RWPE1 (cell line): ENCODE measurements at regions not wholly inside any gene's neighbourhood (a gene's known extent, or its start where the extent isn't known, plus 50 kb on each side); places are given as distances from the start of the nearest gene placed in this dataset.

Experiments used
- CTCF ChIA-PET: fragments of 350-600 bp; sonication (Branson Sonifier 250); formaldehyde crosslinking; extraction: SDS; loops from one replicate; lab custom pipeline; 2021; lab: Yijun Ruan, JAX
- POLR2A ChIA-PET: fragments of 400-600 bp; formaldehyde crosslinking; extraction: SDS; loops from one replicate; lab custom pipeline; 2020; ENCODE audit warnings: antibody characterized with exemption; ENCODE audit not compliant: low non-redundant PET; lab: Yijun Ruan, JAX
- DNase-seq: peaks from one replicate; pipeline ENCODE4 v3.0.0; 2012; ENCODE audit warnings: low spot score
- H3K27ac ChIP-seq: fragments of 450-650 bp; 2 replicates; pipeline ENCODE4 v1.5.1; 2017
- CTCF ChIP-seq: fragments of 450-650 bp; conservative IDR thresholded peaks from 2 replicates; pipeline ENCODE4 v1.5.1; 2017; ENCODE audit warnings: low read depth, mild to moderate bottlenecking

DNA sequence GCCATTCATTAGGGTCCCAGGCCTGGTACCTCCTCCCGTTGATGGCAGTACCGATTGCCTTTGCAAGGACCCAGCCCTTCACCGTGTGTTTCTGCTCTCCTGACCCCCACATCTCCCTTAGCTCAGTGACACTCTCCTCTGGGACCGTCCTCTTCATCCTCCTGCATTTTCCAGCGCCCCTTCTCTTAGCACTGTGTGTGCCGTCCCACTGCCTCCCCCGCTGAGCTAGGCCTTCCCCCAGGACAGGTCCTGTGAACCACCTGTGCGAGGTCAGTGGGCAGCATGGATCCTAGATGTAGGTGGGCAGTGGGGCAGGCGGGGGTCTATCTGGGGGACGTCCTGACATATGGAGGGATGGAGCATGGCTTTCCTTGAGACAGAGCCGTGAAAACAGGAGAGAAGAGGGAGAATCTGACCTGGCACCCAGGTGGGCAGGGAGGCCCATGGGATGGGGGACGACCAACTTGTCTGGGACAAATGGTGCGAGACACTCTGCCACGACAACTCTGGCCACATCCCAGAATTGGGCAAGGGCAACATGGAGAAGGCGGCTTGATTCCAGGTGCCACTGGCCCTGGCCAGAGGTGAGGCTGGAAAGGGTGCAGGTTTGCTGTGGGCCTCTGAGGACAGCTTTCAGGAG lies 87.7 kb upstream of the ALDH1L1 start:
- CTCF ChIA-PET = interaction anchor here (0.5 to 1.2 kb wide), 3 partner anchors 121 to 727 kb away, joined by 3 to 5 read pairs (median 3); no protein-coding TSS in a partner anchor
- POLR2A ChIA-PET = no interaction called here
- DNase-seq = no peak
- no peak for TF ChIP-seq CTCF
- peak overlapping the region; percentile 95 for H3K27ac ChIP-seq

DNA sequence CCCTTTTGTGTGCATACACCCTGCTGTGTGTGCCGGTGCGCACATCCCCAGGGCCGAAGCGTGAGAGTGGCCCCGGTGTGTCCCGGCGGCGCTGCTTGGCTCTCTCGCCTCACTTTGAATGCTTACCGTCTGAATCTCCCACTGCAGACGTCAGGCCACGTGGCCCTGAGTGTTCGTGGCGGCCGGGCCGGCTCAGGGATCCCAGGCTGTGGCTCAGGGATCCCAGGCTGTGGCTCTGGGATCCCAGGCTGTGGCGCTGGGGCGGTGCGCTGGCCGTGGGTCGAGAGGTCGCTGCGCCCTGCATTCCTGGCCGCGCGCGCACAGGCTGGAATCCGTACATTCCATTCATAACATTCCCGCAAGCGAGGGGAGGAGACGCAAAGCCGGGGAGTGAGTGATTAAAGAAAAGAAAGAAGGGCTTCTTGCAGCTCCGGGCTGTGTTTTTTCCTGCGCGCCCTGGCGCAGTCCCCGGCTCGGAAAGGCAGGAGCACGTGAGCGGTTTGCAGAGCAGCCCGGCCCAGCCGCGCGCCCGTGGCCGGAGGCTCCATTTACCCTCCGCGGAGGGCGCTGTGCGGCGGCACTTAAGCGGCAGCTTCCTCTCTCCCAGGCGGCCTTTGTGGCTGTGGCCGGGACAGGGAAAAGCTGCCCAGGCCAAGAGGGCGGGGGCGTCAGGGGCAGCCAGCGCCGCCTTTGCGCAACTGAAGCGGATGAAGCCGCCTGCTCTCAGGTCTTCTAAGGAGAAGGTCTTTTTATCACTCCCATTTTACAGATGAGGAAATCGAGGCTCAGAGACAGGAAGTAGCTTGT lies 87.0 kb upstream of the ALDH1L1 start:
- DNase-seq = peak; percentile 85
- POLR2A ChIA-PET = no interaction called here
- TF ChIP-seq CTCF = peak; percentile 16; the same call in 1 of the 2 replicates
- CTCF ChIA-PET = interaction anchor here (0.5 to 1.2 kb wide), 3 partner anchors 122 to 728 kb away, joined by 3 to 5 read pairs (median 3); no protein-coding TSS in a partner anchor
- H3K27ac ChIP-seq = peak overlapping the region; percentile 95

GRCh38 chr3:126266850-126267168 lies 86.4 kb upstream of the ALDH1L1 start:
- DNase-seq = no peak
- TF ChIP-seq CTCF = no peak
- CTCF ChIA-PET = no interaction called here
- H3K27ac ChIP-seq = peak overlapping the region; percentile 95
- POLR2A ChIA-PET = no interaction called here

DNA sequence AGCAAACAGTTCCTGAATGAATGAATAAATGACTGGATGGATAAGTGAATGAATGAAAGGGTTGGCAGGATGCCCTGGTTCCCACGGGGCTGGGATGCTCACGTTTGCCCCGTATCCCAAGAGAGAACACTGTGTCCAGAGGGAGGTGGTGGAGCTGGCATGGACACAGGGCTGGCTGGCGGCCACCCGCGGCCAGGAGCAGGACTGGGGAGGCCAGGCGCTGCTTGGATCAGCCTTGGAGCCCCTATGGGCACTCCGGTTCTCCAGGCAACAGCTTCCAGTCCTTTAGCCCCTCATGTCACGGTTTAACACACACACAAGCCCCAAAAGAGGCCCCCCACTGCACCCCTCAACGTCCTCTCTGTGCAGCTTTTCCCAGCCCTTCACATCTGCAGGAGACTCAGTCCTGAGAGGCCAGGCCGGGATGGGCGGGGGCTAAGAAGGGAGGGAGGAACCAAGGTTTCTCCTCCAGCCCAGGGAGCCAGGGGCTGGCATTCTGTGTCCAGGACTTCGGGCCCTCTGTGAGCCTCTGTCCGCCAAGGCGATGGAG lies 86.0 kb upstream of the ALDH1L1 start:
- POLR2A ChIA-PET = no interaction called here
- CTCF ChIA-PET = interaction anchor here (0.6 kb wide), 1 partner anchor 49 kb away, joined by 6 read pairs; no protein-coding TSS in a partner anchor

DNA sequence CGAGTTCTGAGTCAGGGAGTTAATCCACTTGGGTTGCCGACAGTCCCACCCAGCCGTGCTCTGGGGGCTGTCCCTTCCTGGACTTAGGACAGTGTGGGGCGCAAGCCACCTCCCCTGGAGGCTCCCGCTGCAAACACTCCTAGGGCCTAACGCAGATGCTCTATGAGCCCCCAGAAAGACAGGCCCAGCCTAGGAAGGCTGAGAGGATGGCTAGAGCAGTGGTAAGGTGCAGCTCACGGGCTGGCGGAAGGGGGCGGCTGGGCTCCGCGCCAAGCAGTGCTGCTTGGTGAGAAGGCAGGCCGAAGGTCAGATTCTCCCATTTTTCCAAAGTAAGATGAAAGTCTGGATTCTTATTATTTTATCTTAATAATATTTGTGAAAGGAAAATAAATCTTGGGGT lies 84.6 kb upstream of the ALDH1L1 start:
- ChIA-PET CTCF (no interaction called here), POLR2A (no interaction called here)
- H3K27ac ChIP-seq = peak overlapping the region; percentile 95
- DNase-seq = no peak
- no peak for TF ChIP-seq CTCF

More for the DNA sequence above, 86.0 kb upstream of the ALDH1L1 start:
- TF ChIP-seq CTCF = no peak
- peak overlapping the region; percentile 95 for H3K27ac ChIP-seq
- DNase-seq = no peak

GRCh38 chr3:126264381-126264780 lies 84.0 kb upstream of the ALDH1L1 start:
- no peak for DNase-seq
- no peak for TF ChIP-seq CTCF
- H3K27ac ChIP-seq = peak overlapping the region; percentile 95
- CTCF ChIA-PET = interaction anchor here (0.7 kb wide), 1 partner anchor 85 kb away, joined by 3 read pairs; no protein-coding TSS in a partner anchor
- POLR2A ChIA-PET = no interaction called here
